GM21576 (cell line): ENCODE measurements at regions not wholly inside any gene's neighbourhood (a gene's known extent, or its start where the extent isn't known, plus 50 kb on each side); places are given as distances from the start of the nearest gene placed in this dataset.
"Not testable (repeated sequence)": the region's sequence is repeated elsewhere in the genome, so short reads cannot be mapped to it uniquely, and the experiment has no call there.

ENCODE experiments used
- ATAC-seq: cut with Tn5 transposase; IDR thresholded peaks from one replicate; pipeline ENCODE4 v1.9.1; 2021; ENCODE audit warnings: mild to moderate bottlenecking, moderate library complexity; ENCODE audit not compliant: unreplicated experiment

GRCh38 chr1:115536279-115536816 is 105.4 kb upstream of the VANGL1 start:
- no peak for ATAC-seq

DNA sequence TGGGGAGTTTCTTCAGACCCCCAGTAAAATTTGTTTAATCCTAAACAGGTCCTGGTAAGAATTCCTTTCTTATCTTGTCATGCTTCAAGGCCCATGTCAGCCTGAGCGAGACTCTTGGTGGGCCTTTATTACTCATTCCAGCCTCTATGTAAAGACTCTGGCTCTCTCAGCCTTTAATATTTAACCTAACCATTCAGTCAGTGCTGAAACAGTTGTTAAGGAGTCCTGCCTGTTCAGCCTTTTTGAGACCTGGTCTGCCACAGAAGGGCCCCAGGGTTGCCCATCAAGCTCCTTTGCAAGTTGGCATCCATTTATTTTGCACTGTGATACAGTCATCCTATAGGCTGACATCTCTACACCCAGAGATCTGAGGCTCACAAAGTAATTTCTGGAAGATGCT is 107.7 kb upstream of the VANGL1 start:
- no peak for ATAC-seq

- no peak for ATAC-seq
Measured at GRCh38 chr1:115531631-115532264, 110.0 kb upstream of the VANGL1 start.

- ATAC-seq: no peak
Measured at GRCh38 chr1:115530407-115530806, 111.4 kb upstream of the VANGL1 start.

- ATAC-seq: no peak
Measured at GRCh38 chr1:115529216-115529897, 112.4 kb upstream of the VANGL1 start.

- not testable (repeated sequence) for ATAC-seq
Measured at GRCh38 chr1:115528336-115528735, 113.4 kb upstream of the VANGL1 start.

GRCh38 chr1:115527746-115528145 is 114.0 kb upstream of the VANGL1 start:
- no peak for ATAC-seq

GRCh38 chr1:115526900-115527299 is 114.9 kb upstream of the VANGL1 start:
- ATAC-seq: no peak

DNA sequence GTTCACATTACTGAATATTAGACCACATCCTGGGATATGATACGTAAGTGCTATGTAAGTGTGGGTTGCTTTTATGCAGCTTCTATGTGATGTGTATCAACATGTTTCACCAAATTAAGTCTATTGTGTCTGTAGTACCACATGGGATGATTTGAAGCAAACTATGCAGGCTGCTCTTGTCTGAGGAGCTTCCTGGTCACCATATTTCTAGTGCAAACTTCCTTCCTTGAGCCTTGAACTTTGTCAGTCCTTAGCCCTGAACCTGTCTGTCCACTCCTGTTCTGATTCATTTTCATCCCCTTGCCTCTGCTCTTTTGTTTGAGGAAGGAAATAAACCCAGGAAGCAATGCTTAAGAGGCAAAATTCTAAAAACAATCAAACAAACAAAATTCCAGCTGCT is 117.5 kb upstream of the VANGL1 start:
- ATAC-seq: no peak

DNA sequence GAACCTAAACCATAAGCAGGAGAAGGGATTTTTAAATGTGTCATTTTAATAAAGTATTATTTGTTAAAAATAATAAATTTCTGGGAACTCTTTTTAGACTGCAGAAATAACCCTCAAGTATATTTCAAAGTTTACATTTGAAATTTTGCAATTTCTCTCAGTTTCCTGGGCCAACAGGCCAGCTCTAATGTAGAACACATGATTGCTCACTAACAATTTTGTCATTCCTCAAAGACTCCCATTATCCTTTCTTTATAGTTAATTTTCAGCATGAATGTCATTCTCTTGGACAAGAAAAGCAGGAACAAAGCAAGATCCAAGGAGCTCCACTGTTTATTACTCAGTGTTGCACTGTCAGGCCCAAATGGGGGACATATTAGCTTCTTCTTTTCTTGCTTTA is 119.4 kb upstream of the VANGL1 start:
- no peak for ATAC-seq

GRCh38 chr1:115515270-115515669 is 126.5 kb upstream of the VANGL1 start:
- no peak for ATAC-seq

- not testable (repeated sequence) for ATAC-seq
Measured at GRCh38 chr1:115510226-115510625, 131.5 kb upstream of the VANGL1 start.

DNA sequence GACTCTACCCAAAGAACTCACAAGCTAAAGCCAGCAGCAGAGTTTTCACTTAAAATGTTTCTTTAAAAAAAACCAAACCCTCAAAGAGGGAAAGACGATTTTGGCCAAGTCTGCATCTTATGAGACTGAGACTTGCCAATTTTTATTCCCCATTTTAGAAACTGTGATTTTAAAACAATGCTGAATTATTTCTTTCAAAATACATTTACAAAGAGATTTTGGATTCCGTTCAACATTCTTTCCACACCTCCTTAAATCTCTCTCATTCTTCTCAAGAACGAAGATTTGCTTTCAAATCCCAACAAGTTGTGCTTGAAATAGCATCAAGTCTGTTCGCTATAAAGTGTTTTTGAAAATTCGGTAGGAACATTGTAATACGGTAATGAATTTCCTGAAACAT is 133.9 kb upstream of the VANGL1 start:
- no peak for ATAC-seq

DNA sequence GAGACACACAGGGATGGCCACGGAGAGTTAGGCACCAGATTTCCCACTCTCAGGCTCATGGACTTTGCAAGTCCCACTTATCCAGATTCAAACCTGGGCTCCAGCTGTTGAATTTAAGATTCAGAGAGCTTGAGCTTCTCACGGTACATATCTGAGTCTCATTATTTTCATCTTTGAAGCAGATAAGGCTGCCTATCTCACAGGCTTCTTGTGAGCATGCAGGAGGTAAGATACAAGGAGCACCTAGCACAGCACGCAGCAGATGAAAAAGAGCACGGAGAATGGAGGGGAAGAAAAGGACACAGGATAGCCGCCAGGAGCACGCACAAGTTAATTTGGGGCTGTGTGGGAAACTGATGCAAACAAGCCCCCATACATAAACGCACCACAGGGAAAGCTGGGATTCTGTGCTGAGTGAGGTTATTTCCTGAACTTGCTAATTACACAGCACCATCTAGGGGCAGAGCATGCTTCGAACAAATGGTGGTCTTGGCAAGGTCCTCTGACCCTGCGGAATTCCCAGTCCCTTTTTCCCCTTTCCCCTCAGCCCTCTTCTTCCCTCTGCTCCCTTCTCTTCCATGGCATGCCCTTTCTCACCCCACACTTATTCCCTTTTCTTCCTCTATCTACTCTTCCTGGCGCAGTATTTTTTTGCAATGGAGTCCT is 134.7 kb upstream of the VANGL1 start:
- no peak for ATAC-seq

DNA sequence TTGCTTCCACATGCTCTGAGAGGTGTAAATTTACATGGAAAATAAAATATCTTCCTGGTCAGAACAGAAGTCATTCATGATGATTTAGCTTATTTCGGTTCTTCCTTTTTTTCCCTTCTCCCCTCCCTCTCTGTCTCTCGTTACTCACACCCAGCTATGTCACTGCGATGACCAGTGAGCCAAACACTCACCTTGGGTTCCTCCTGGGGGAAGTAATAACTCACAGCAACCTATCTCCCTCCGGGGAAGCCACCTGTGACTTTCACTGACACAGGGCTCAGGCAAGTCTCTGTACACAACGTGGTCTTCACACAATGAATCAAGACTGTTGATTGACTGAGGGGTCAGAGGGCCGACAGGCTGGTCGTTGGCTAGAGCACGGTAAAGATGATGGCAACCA is 135.3 kb upstream of the VANGL1 start:
- no peak for ATAC-seq

GRCh38 chr1:115505148-115505571 is 136.6 kb upstream of the VANGL1 start:
- no peak for ATAC-seq

- not testable (repeated sequence) for ATAC-seq
Measured at GRCh38 chr1:115502183-115502582, 139.6 kb upstream of the VANGL1 start.

DNA sequence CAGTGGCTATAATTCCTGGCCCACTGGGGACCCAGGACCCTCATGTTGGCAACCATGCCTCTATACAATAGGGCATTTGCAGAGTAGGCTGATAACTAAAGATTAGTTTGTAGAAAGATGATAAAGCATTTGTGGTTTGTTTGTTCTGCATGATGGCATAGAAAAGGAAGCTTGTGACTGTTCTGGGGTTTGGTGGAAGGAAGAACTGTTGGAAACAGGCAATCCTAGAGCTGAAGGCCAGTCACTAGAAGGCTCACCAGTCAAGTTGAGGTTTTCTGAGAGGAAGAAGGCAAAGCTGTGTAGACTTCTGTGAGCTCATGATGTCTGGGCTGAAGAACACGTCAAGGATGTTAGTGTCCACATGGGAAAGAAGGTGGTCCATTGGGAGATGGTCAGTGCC is 140.3 kb upstream of the VANGL1 start:
- no peak for ATAC-seq

- ATAC-seq: no peak
Measured at GRCh38 chr1:115499253-115499652, 142.5 kb upstream of the VANGL1 start.

DNA sequence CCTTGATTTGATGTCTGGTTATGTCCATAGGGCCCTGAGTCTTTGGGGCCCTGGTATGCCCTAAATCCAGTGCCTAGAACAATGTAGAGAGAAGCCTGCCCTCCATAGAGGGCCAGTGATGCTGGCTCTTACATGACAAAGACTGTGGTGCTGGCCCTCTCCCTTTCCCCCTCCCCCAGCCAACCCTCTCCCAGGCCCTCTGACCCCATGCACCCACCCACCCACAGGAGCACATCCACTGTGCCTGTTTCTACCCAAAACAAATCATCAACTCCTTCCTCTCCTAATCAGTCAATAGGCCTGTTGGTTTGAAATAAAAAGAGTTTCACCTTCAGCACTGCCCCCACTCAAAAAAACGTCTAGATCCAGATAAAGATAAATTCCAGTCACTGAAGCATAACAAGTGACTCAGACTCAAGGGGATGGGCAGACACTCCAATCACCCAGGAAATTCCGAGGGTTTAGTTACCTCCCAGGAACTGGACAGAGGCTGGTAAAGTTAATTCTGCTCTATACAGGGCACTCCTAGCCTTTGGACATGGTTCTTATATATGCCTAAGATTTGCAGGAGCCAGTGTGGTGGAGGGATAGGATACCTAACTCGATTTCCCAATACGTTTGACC is 144.8 kb upstream of the VANGL1 start:
- no peak for ATAC-seq

- ATAC-seq: no peak
Measured at GRCh38 chr1:115495625-115496024, 146.1 kb upstream of the VANGL1 start.
